ENCODE measurements at regions not wholly inside any gene's neighbourhood (a gene's known extent, or its start where the extent isn't known, plus 50 kb on each side); places are given as distances from the start of the nearest gene placed in this dataset.
"Not testable (repeated sequence)": the region's sequence is repeated elsewhere in the genome, so short reads cannot be mapped to it uniquely, and the experiment has no call there.

- no peak overlapping the region for H3K4me3 ChIP-seq (ENCODE audit: control insufficient read depth, low read depth, low read length)
- no peak for DNase-seq (ENCODE audit: low read depth)
- no peak for TF ChIP-seq CTCF (IDR thresholded peaks at IDR 0.05; ENCODE audit: control insufficient read depth, insufficient read depth, low read depth, low read length, missing control alignments)
Measured at GRCh38 chr11:100592619-100593260, 94.3 kb upstream of the ARHGAP42 start.

GRCh38 chr11:100593291-100593690 is 93.8 kb upstream of the ARHGAP42 start:
- no peak overlapping the region for H3K4me3 ChIP-seq (ENCODE audit: control insufficient read depth, low read depth, low read length)
- DNase-seq (ENCODE audit: low read depth): no peak
- TF ChIP-seq CTCF (IDR thresholded peaks at IDR 0.05; ENCODE audit: control insufficient read depth, insufficient read depth, low read depth, low read length, missing control alignments): no peak

- DNase-seq (ENCODE audit: low read depth): no peak
- no peak for TF ChIP-seq CTCF (IDR thresholded peaks at IDR 0.05; ENCODE audit: control insufficient read depth, insufficient read depth, low read depth, low read length, missing control alignments)
- H3K4me3 ChIP-seq (ENCODE audit: control insufficient read depth, low read depth, low read length): no peak overlapping the region
Measured at GRCh38 chr11:100594320-100594719, 92.8 kb upstream of the ARHGAP42 start.

GRCh38 chr11:100600941-100601340 is 86.1 kb upstream of the ARHGAP42 start:
- no peak for DNase-seq (ENCODE audit: low read depth)
- no peak overlapping the region for H3K4me3 ChIP-seq (ENCODE audit: control insufficient read depth, low read depth, low read length)
- no peak for TF ChIP-seq CTCF (IDR thresholded peaks at IDR 0.05; ENCODE audit: control insufficient read depth, insufficient read depth, low read depth, low read length, missing control alignments)

- DNase-seq (ENCODE audit: low read depth): no peak
- no peak for TF ChIP-seq CTCF (IDR thresholded peaks at IDR 0.05; ENCODE audit: control insufficient read depth, insufficient read depth, low read depth, low read length, missing control alignments)
- no peak overlapping the region for H3K4me3 ChIP-seq (ENCODE audit: control insufficient read depth, low read depth, low read length)
Measured at GRCh38 chr11:100602716-100603115, 84.4 kb upstream of the ARHGAP42 start.

GRCh38 chr11:100607761-100608160 is 79.3 kb upstream of the ARHGAP42 start:
- not testable (repeated sequence) for H3K4me3 ChIP-seq (ENCODE audit: control insufficient read depth, low read depth, low read length)

GRCh38 chr11:100612766-100613165 is 74.3 kb upstream of the ARHGAP42 start:
- DNase-seq (ENCODE audit: low read depth): no peak
- TF ChIP-seq CTCF (IDR thresholded peaks at IDR 0.05; ENCODE audit: control insufficient read depth, insufficient read depth, low read depth, low read length, missing control alignments): no peak
- no peak overlapping the region for H3K4me3 ChIP-seq (ENCODE audit: control insufficient read depth, low read depth, low read length)

More at GRCh38 chr11:100607761-100608160, 79.3 kb upstream of the ARHGAP42 start:
- not testable (repeated sequence) for DNase-seq (ENCODE audit: low read depth)
